ENCODE measurements at regions not wholly inside any gene's neighbourhood (a gene's known extent, or its start where the extent isn't known, plus 50 kb on each side); places are given as distances from the start of the nearest gene placed in this dataset.

DNA sequence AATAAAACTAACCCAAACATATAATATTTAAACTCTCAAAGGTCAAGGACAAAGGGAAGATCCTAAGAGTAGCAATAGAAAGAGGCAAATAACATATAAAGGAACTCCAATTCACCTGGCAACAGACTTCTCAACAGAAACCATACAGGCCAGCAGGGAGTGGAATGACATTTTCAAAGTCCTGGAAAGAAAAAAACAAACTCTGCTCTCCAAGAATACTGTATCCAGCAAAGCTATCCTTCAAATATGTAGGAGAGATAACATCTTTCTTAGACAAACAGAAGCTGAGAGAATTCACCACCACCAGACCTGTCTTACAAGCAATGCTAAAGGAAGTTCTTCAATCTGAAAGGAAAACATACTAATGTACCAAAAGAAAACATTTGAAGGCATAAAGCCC is 51.5 kb upstream of the TMEM158 start:
- no peak overlapping the region for H3K27ac ChIP-seq (ENCODE audit: poor library complexity, severe bottlenecking)
- H3K9me3 ChIP-seq (ENCODE audit: severe bottlenecking): no peaks in the 10 kb centered on the region
- no peak overlapping the region for H3K4me3 ChIP-seq (ENCODE audit: severe bottlenecking)
- no peaks in the 10 kb centered on the region for H3K36me3 ChIP-seq (ENCODE audit: low read depth)
- ATAC-seq (ENCODE audit: low read depth) (no peak), DNase-seq (ENCODE audit: low spot score) (no peak)
- TF ChIP-seq, protein P1, sequence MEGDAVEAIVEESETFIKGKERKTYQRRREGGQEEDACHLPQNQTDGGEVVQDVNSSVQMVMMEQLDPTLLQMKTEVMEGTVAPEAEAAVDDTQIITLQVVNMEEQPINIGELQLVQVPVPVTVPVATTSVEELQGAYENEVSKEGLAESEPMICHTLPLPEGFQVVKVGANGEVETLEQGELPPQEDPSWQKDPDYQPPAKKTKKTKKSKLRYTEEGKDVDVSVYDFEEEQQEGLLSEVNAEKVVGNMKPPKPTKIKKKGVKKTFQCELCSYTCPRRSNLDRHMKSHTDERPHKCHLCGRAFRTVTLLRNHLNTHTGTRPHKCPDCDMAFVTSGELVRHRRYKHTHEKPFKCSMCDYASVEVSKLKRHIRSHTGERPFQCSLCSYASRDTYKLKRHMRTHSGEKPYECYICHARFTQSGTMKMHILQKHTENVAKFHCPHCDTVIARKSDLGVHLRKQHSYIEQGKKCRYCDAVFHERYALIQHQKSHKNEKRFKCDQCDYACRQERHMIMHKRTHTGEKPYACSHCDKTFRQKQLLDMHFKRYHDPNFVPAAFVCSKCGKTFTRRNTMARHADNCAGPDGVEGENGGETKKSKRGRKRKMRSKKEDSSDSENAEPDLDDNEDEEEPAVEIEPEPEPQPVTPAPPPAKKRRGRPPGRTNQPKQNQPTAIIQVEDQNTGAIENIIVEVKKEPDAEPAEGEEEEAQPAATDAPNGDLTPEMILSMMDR (IDR thresholded peaks at IDR 0.05; ENCODE audit: poor library complexity, severe bottlenecking): no peak
- no peaks in the 10 kb centered on the region for H3K27me3 ChIP-seq (ENCODE audit: insufficient read depth, poor library complexity, severe bottlenecking)
- no peaks in the 10 kb centered on the region for H3K4me1 ChIP-seq (ENCODE audit: insufficient read depth, poor library complexity, severe bottlenecking)

DNA sequence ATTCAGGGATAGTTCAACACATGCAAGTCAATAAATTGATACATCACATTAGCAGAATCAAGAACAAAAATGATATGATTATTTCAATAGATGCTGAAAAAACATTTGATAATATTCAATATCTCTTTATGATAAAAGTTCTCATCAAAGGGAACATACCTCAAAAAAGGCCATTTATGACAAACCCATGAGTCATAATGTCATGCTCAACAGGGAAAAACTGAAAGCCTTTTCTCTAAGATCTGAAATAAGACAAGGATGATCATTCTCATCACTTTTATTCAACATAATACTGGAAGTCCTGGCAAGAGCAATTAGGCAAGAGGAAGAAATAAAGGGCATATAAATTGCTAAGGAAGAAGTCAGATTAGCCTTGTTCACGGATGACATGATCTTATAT is 54.1 kb upstream of the TMEM158 start:
- DNase-seq (ENCODE audit: low spot score): no peak
- no peak for ATAC-seq (ENCODE audit: low read depth)
- Histone ChIP-seq H3K27ac (ENCODE audit: poor library complexity, severe bottlenecking) (no peak overlapping the region), H3K27me3 (ENCODE audit: insufficient read depth, poor library complexity, severe bottlenecking) (no peaks in the 10 kb centered on the region), H3K9me3 (ENCODE audit: severe bottlenecking) (no peaks in the 10 kb centered on the region), H3K36me3 (ENCODE audit: low read depth) (no peaks in the 10 kb centered on the region), H3K4me3 (ENCODE audit: severe bottlenecking) (no peak overlapping the region), H3K4me1 (ENCODE audit: insufficient read depth, poor library complexity, severe bottlenecking) (no peaks in the 10 kb centered on the region)
- TF ChIP-seq, protein P1 (IDR thresholded peaks at IDR 0.05; ENCODE audit: poor library complexity, severe bottlenecking): no peak

DNA sequence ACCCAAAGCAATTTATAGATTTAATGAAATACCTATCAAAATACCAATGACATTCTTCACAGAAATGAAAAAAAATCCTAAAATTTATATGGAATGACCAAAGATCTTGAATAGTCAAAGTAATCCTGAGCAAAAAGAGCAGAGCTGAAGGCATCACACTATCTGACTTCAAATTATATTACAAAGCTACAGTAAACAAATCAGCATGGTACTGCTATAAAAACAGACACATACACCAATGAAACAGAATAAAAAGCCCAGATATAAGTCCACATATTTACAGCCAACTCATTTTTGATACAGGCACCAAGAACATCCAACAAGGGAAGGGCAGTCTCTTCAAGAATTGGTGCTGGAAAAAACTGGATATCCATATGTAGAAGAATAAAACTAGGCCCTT is 54.9 kb upstream of the TMEM158 start:
- Histone ChIP-seq H3K4me1 (ENCODE audit: insufficient read depth, poor library complexity, severe bottlenecking) (no peaks in the 10 kb centered on the region), H3K27ac (ENCODE audit: poor library complexity, severe bottlenecking) (no peak overlapping the region), H3K36me3 (ENCODE audit: low read depth) (no peaks in the 10 kb centered on the region), H3K9me3 (ENCODE audit: severe bottlenecking) (no peaks in the 10 kb centered on the region), H3K4me3 (ENCODE audit: severe bottlenecking) (no peak overlapping the region), H3K27me3 (ENCODE audit: insufficient read depth, poor library complexity, severe bottlenecking) (no peaks in the 10 kb centered on the region)
- TF ChIP-seq, protein P1 (IDR thresholded peaks at IDR 0.05; ENCODE audit: poor library complexity, severe bottlenecking): no peak
- DNase-seq (ENCODE audit: low spot score) (no peak), ATAC-seq (ENCODE audit: low read depth) (no peak)

DNA sequence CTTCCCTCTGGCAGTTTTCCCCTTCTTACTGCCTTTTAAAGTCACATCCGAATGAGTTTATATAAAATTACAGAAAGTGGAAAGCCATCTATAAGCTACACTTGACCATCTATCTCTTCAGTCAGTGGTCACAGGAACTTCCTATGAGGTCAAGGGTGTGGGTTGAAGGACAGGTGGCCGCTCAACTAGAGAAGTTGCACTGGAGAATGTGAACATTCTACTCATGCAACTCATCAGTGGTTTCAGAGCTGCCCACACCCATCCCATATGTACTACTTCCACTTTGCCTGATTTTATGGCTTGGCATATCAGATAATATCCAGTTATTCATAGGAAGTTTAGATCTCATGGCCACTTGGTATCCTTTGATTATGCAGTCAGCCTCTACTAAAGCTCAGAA is 57.4 kb upstream of the TMEM158 start:
- no peak for DNase-seq (ENCODE audit: low spot score)

DNA sequence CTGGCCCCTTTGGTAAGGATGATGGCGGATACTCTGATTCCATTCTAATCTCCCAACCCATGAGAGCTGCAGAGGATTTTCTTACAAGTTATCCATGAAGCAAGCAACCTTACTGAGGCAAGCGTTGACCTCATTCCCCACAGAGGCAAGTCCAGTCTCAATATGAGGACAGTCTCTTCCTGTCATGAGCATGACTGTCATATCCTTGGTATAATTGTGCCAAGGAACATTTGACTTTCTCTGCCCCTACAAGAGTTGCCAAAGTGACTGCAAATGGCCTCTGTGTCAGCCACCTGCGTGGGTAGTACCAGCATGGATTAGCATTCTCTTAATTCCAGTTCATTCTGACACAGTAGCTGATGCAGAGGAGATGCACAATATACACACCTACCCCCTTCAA is 71.2 kb upstream of the TMEM158 start:
- H3K27ac ChIP-seq (ENCODE audit: poor library complexity, severe bottlenecking): no peak overlapping the region
- H3K36me3 ChIP-seq (ENCODE audit: low read depth): no peaks in the 10 kb centered on the region
- peaks cover 28% of the 10 kb centered on the region for H3K27me3 ChIP-seq (ENCODE audit: insufficient read depth, poor library complexity, severe bottlenecking)
- H3K4me3 ChIP-seq (ENCODE audit: severe bottlenecking): no peak overlapping the region
- no peak for DNase-seq (ENCODE audit: low spot score)
- TF ChIP-seq, protein P1 (IDR thresholded peaks at IDR 0.05; ENCODE audit: poor library complexity, severe bottlenecking): no peak
- H3K9me3 ChIP-seq (ENCODE audit: severe bottlenecking): peaks cover 7% of the 10 kb centered on the region
- ATAC-seq (ENCODE audit: low read depth): no peak
- no peaks in the 10 kb centered on the region for H3K4me1 ChIP-seq (ENCODE audit: insufficient read depth, poor library complexity, severe bottlenecking)

More for the DNA sequence above, 57.4 kb upstream of the TMEM158 start:
- H3K36me3 ChIP-seq (ENCODE audit: low read depth): no peaks in the 10 kb centered on the region
- no peaks in the 10 kb centered on the region for H3K4me1 ChIP-seq (ENCODE audit: insufficient read depth, poor library complexity, severe bottlenecking)
- H3K4me3 ChIP-seq (ENCODE audit: severe bottlenecking): no peak overlapping the region
- no peaks in the 10 kb centered on the region for H3K9me3 ChIP-seq (ENCODE audit: severe bottlenecking)
- ATAC-seq (ENCODE audit: low read depth): no peak
- no peaks in the 10 kb centered on the region for H3K27me3 ChIP-seq (ENCODE audit: insufficient read depth, poor library complexity, severe bottlenecking)
- TF ChIP-seq, protein P1 (IDR thresholded peaks at IDR 0.05; ENCODE audit: poor library complexity, severe bottlenecking): no peak
- no peak overlapping the region for H3K27ac ChIP-seq (ENCODE audit: poor library complexity, severe bottlenecking)
